HepG2 (cell line): ENCODE measurements at regions not wholly inside any gene's neighbourhood (a gene's known extent, or its start where the extent isn't known, plus 50 kb on each side); places are given as distances from the start of the nearest gene placed in this dataset.

Experiments used
- EZH2 ChIP-seq: conservative IDR thresholded peaks from 2 replicates; pipeline ENCODE4 v1.6.1; 2012; ENCODE audit warnings: mild to moderate bottlenecking, low read depth, low read length, moderate library complexity
- RBM22 ChIP-seq: fragments of 200-400 bp; formaldehyde crosslinking; optimal IDR thresholded peaks from 2 replicates; pipeline ENCODE3; 2017; ENCODE audit warnings: mild to moderate bottlenecking, low read length, moderate library complexity
- ZBTB37 ChIP-seq: sonication (generic); formaldehyde crosslinking; IDR thresholded peaks from 2 replicates; pipeline ENCODE4 v1.4.0; 2020; ENCODE audit warnings: mild to moderate bottlenecking, missing genetic modification reagents

GRCh38 chr10:2525781-2526180, 541.6 kb upstream of the PFKP start:
- no peak for TF ChIP-seq ZBTB37
- TF ChIP-seq RBM22, result no peak
- no peak for TF ChIP-seq EZH2
